Adrenal gland (tissue), 5 donors: ENCODE measurements at regions not wholly inside any gene's neighbourhood (a gene's known extent, or its start where the extent isn't known, plus 50 kb on each side); places are given as distances from the start of the nearest gene placed in this dataset.

ENCODE experiments used
- POLR2A ChIP-seq, 2 donors: fragments of 450-650 bp; IDR thresholded peaks; one replicate each; pipeline ENCODE4 v1.6.1; 2017; ENCODE audit warnings: antibody characterized with exemption in 2 of 2, mild to moderate bottlenecking in 2 of 2, moderate library complexity in 1 of 2
- TF ChIP-seq, protein P1 (sequence below), 6 experiments: fragments of 450-650 bp in 4 of 6; fragments of 200-600 bp in 2 of 6; sonication (generic) in 1 of 6; IDR thresholded peaks; 1 replicate in 5 of 6; 2 replicates in 1 of 6; pipeline versions ENCODE4 v1.5.1 to v1.8.0; 2016 to 2021; ENCODE audit warnings: antibody characterized with exemption in 6 of 6, mild to moderate bottlenecking in 2 of 6, moderate library complexity in 1 of 6
- donor health status: DM: no; HTN: no; CAD: no.

- TF ChIP-seq, protein P1, sequence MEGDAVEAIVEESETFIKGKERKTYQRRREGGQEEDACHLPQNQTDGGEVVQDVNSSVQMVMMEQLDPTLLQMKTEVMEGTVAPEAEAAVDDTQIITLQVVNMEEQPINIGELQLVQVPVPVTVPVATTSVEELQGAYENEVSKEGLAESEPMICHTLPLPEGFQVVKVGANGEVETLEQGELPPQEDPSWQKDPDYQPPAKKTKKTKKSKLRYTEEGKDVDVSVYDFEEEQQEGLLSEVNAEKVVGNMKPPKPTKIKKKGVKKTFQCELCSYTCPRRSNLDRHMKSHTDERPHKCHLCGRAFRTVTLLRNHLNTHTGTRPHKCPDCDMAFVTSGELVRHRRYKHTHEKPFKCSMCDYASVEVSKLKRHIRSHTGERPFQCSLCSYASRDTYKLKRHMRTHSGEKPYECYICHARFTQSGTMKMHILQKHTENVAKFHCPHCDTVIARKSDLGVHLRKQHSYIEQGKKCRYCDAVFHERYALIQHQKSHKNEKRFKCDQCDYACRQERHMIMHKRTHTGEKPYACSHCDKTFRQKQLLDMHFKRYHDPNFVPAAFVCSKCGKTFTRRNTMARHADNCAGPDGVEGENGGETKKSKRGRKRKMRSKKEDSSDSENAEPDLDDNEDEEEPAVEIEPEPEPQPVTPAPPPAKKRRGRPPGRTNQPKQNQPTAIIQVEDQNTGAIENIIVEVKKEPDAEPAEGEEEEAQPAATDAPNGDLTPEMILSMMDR (IDR thresholded peaks at IDR 0.05) = no peak
- no peak for TF ChIP-seq POLR2A (IDR thresholded peaks at IDR 0.05)
These were observed 278.2 kb downstream of the PSAT1 start for GRCh38 chr9:78575081-78575480.
